CD4-positive, alpha-beta T cell (primary cell): ENCODE measurements at regions not wholly inside any gene's neighbourhood (a gene's known extent, or its start where the extent isn't known, plus 50 kb on each side); places are given as distances from the start of the nearest gene placed in this dataset.

Experiments used
- ATAC-seq: fragments of 200-7000 bp; cut with Tn5 transposase; one replicate; pipeline ENCODE4 v1.10.0; 2022; ENCODE audit warnings: mild to moderate bottlenecking; ENCODE audit not compliant: poor library complexity
- CTCF ChIA-PET: fragments of 350-600 bp; sonication (Branson Sonifier 250); formaldehyde crosslinking; loops from one replicate; lab custom pipeline; 2021; ENCODE audit warnings: antibody characterized with exemption, inconsistent platforms; lab: Charles Lee
- POLR2A ChIA-PET: fragments of 350-600 bp; sonication (Branson Sonifier 250); formaldehyde crosslinking; loops from one replicate; lab custom pipeline; 2021; ENCODE audit warnings: antibody characterized with exemption, inconsistent platforms; lab: Charles Lee
- DNase-seq, 14 experiments: peaks; one replicate each; pipeline ENCODE4 v3.0.0-alpha.2; 2013 to 2020; ENCODE audit warnings: mixed read lengths in 2 of 14
- H3K27ac ChIP-seq, 2 donors: one replicate each; pipeline versions ENCODE4 v1.5.1 to v1.7.0; 2013; ENCODE audit warnings: low read length in 2 of 2, low read depth in 1 of 2, mild to moderate bottlenecking in 1 of 2
- H3K27me3 ChIP-seq, 2 experiments: 1 replicate in 1 of 2; 2 replicates in 1 of 2; pipeline versions ENCODE4 v1.6.1 to v1.7.0; 2013; ENCODE audit warnings: low read length in 2 of 2, control low read depth in 1 of 2, mild to moderate bottlenecking in 1 of 2, moderate library complexity in 1 of 2; ENCODE audit not compliant: insufficient read depth in 2 of 2, control insufficient read depth in 1 of 2
- H3K36me3 ChIP-seq: one replicate; pipeline ENCODE4 v1.6.1; 2013; ENCODE audit warnings: low read length, control low read depth; ENCODE audit not compliant: insufficient read depth
- H3K4me1 ChIP-seq: one replicate; pipeline ENCODE4 v1.6.1; 2013; ENCODE audit warnings: low read length, control low read depth; ENCODE audit not compliant: insufficient read depth
- H3K4me3 ChIP-seq: one replicate; pipeline ENCODE4 v1.5.1; 2013; ENCODE audit warnings: mild to moderate bottlenecking, low read length, moderate library complexity
- H3K9me3 ChIP-seq, 2 experiments: 1 replicate in 1 of 2; 2 replicates in 1 of 2; pipeline versions ENCODE4 v1.6.1 to v1.7.0; 2013; ENCODE audit warnings: low read length in 2 of 2, mild to moderate bottlenecking in 2 of 2, control low read depth in 1 of 2, moderate library complexity in 1 of 2; ENCODE audit not compliant: control insufficient read depth in 1 of 2, insufficient read depth in 1 of 2
- H3K27ac Mint-ChIP-seq: one replicate; pipeline ENCODE4 v1.8.0; 2020; ENCODE audit warnings: mixed read lengths
- H3K27me3 Mint-ChIP-seq: one replicate; pipeline ENCODE4 v1.8.0; 2021; ENCODE audit warnings: mixed read lengths
- H3K36me3 Mint-ChIP-seq: one replicate; pipeline ENCODE4 v1.8.0; 2021; ENCODE audit warnings: low read depth, mixed read lengths
- H3K4me1 Mint-ChIP-seq: one replicate; pipeline ENCODE4 v1.8.0; 2021; ENCODE audit warnings: low read depth, mixed read lengths
- H3K4me3 Mint-ChIP-seq: one replicate; pipeline ENCODE4 v1.8.0; 2020; ENCODE audit warnings: mild to moderate bottlenecking, mixed read lengths
- H3K9me3 Mint-ChIP-seq: one replicate; pipeline ENCODE4 v1.8.0; 2020; ENCODE audit warnings: mixed read lengths
- intact Hi-C, 2 experiments: fragments of 100-400 bp; cut with DNase I in 1 of 2; cut with micrococcal nuclease in 1 of 2; formaldehyde crosslinking; loops; one replicate each; pipeline versions ENCODE4 v1.15.1 to v1.9.0; 2023 to 2025; cut with DNase I, micrococcal nuclease
- TF ChIP-seq, protein P1 (sequence below): fragments of 200-600 bp; IDR thresholded peaks from one replicate; pipeline ENCODE4 v1.8.0; 2022; ENCODE audit warnings: antibody characterized with exemption, mild to moderate bottlenecking

DNA sequence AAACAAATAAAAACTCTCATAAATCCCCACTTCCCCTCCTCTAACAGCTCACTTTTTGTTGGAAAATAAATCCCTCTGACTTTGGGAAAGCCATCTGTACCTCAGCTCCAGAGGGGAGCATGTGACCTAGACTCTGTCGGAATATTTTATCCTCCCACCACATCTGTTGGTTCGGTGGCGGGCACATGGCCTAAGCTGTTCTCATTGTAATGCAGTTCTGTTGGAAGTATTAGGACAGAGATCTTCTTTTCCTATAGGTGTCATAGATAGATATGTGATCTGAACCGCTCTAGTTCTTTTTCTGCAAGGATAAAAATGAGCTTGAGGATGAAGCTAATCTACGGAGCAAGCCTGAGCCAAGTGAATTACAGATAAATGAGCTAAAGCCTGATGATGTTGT, 50.5 kb upstream of the EPS8L3 start:
- POLR2A ChIA-PET: interaction anchor here (0.8 kb wide), 1 partner anchor 12 kb away, joined by 3 read pairs; no protein-coding TSS in a partner anchor
- peaks cover 4% of the 10 kb centered on the region for H3K4me1 ChIP-seq
- no peaks in the 10 kb centered on the region for H3K36me3 ChIP-seq
- H3K9me3 ChIP-seq: peaks cover 0 to 11% of the 10 kb centered on the region in 2 experiments
- peaks cover 3% of the 10 kb centered on the region for H3K9me3 Mint-ChIP-seq
- no peak overlapping the region for H3K4me3 ChIP-seq
- no peaks in the 10 kb centered on the region for H3K36me3 Mint-ChIP-seq
- no peaks in the 10 kb centered on the region for H3K27me3 Mint-ChIP-seq
- intact Hi-C loops: loop anchor here in 1 of 2 experiments (5.0 kb wide), 1 partner anchor 73 kb away; no protein-coding TSS in a partner anchor
- H3K4me1 Mint-ChIP-seq: no peaks in the 10 kb centered on the region
- H3K27ac Mint-ChIP-seq: no peak overlapping the region
- TF ChIP-seq, protein P1, sequence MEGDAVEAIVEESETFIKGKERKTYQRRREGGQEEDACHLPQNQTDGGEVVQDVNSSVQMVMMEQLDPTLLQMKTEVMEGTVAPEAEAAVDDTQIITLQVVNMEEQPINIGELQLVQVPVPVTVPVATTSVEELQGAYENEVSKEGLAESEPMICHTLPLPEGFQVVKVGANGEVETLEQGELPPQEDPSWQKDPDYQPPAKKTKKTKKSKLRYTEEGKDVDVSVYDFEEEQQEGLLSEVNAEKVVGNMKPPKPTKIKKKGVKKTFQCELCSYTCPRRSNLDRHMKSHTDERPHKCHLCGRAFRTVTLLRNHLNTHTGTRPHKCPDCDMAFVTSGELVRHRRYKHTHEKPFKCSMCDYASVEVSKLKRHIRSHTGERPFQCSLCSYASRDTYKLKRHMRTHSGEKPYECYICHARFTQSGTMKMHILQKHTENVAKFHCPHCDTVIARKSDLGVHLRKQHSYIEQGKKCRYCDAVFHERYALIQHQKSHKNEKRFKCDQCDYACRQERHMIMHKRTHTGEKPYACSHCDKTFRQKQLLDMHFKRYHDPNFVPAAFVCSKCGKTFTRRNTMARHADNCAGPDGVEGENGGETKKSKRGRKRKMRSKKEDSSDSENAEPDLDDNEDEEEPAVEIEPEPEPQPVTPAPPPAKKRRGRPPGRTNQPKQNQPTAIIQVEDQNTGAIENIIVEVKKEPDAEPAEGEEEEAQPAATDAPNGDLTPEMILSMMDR: no peak
- CTCF ChIA-PET: no interaction called here
- DNase-seq (no peak), ATAC-seq (no peak)
- H3K27ac ChIP-seq: no peak overlapping the region
- H3K4me3 Mint-ChIP-seq: no peak overlapping the region
- H3K27me3 ChIP-seq: no peaks in the 10 kb centered on the region
